ENCODE measurements at regions not wholly inside any gene's neighbourhood (a gene's known extent, or its start where the extent isn't known, plus 50 kb on each side); places are given as distances from the start of the nearest gene placed in this dataset.
A peak's percentile ranks its signal among the peaks of the same experiment; 100 is the strongest.

- no peak for TF ChIP-seq ZFP30 (CRISPR knock-in tag; IDR thresholded peaks at IDR 0.05)
- ATAC-seq: no peak
Observed at GRCh38 chr4:20028645-20029044, 223.1 kb upstream of the SLIT2 start.

GRCh38 chr4:20026456-20026855, 225.2 kb upstream of the SLIT2 start:
- TF ChIP-seq PATZ1 (CRISPR knock-in tag; IDR thresholded peaks at IDR 0.05; ENCODE audit: borderline replicate concordance): no peak
- peak; percentile 52; the same call in 2 of the 3 replicates for ATAC-seq

- TF ChIP-seq POU6F1 (CRISPR knock-in tag; IDR thresholded peaks at IDR 0.05; ENCODE audit: borderline replicate concordance, low read depth) (no peak), ZFP30 (CRISPR knock-in tag; IDR thresholded peaks at IDR 0.05) (no peak), ZNF8 (CRISPR knock-in tag; IDR thresholded peaks at IDR 0.05) (no peak), PATZ1 (CRISPR knock-in tag; IDR thresholded peaks at IDR 0.05; ENCODE audit: borderline replicate concordance) (no peak), ISL1 (CRISPR knock-in tag; IDR thresholded peaks at IDR 0.05) (no peak), BACH2 (CRISPR knock-in tag; IDR thresholded peaks at IDR 0.05; ENCODE audit: borderline replicate concordance) (no peak), TCF4 (CRISPR knock-in tag; IDR thresholded peaks at IDR 0.05; ENCODE audit: borderline replicate concordance) (no peak), ESRRG (CRISPR knock-in tag; IDR thresholded peaks at IDR 0.05) (no peak), OSR1 (CRISPR knock-in tag; IDR thresholded peaks at IDR 0.05) (no peak), GLIS3 (CRISPR knock-in tag; IDR thresholded peaks at IDR 0.05) (no peak)
- no peak for ATAC-seq
Observed at GRCh38 chr4:20022471-20022870, 229.2 kb upstream of the SLIT2 start.

GRCh38 chr4:20020056-20020455, 231.6 kb upstream of the SLIT2 start:
- no peak for ATAC-seq
- TF ChIP-seq TCF4 (CRISPR knock-in tag; IDR thresholded peaks at IDR 0.05; ENCODE audit: borderline replicate concordance) (no peak), SNAI2 (CRISPR knock-in tag; IDR thresholded peaks at IDR 0.05) (no peak), ZNF70 (CRISPR knock-in tag; IDR thresholded peaks at IDR 0.05) (no peak), TOX (CRISPR knock-in tag; IDR thresholded peaks at IDR 0.05; ENCODE audit: borderline replicate concordance) (no peak), POU6F1 (CRISPR knock-in tag; IDR thresholded peaks at IDR 0.05; ENCODE audit: borderline replicate concordance, low read depth) (no peak)

GRCh38 chr4:20019310-20020015, 232.2 kb upstream of the SLIT2 start:
- ATAC-seq: no peak
- no peak for TF ChIP-seq ESRRG (CRISPR knock-in tag; IDR thresholded peaks at IDR 0.05)
- TF ChIP-seq TOX (CRISPR knock-in tag; IDR thresholded peaks at IDR 0.05; ENCODE audit: borderline replicate concordance): no peak
- TF ChIP-seq ISL1 (CRISPR knock-in tag; IDR thresholded peaks at IDR 0.05): no peak
- TF ChIP-seq ZNF565 (CRISPR knock-in tag; conservative IDR thresholded peaks at IDR 0.05; ENCODE audit: low read depth): no peak
- TF ChIP-seq OSR1 (CRISPR knock-in tag; IDR thresholded peaks at IDR 0.05): no peak
- TF ChIP-seq ZNF70 (CRISPR knock-in tag; IDR thresholded peaks at IDR 0.05): no peak
- TF ChIP-seq ZFP30 (CRISPR knock-in tag; IDR thresholded peaks at IDR 0.05): no peak
- no peak for TF ChIP-seq ZFP3 (CRISPR knock-in tag; IDR thresholded peaks at IDR 0.05)
- TF ChIP-seq CSRNP3 (CRISPR knock-in tag; IDR thresholded peaks at IDR 0.05): no peak
- no peak for TF ChIP-seq POU6F1 (CRISPR knock-in tag; IDR thresholded peaks at IDR 0.05; ENCODE audit: borderline replicate concordance, low read depth)
- no peak for TF ChIP-seq TSHZ2 (CRISPR knock-in tag; IDR thresholded peaks at IDR 0.05)

All from SK-N-SH treated with all-trans-retinoic acid at 6 μM for 48 hours (cell line).